ENCODE measurements at regions not wholly inside any gene's neighbourhood (a gene's known extent, or its start where the extent isn't known, plus 50 kb on each side); places are given as distances from the start of the nearest gene placed in this dataset.

GRCh38 chr14:56891226-56891625 is 80.9 kb upstream of the OTX2 start:
- ATAC-seq (ENCODE audit: insufficient read depth, low read depth) (no peak), DNase-seq (no peak)
- Histone ChIP-seq H3K4me2 (ENCODE audit: insufficient read depth, low read length) (no peak overlapping the region), H3K36me3 (ENCODE audit: insufficient read depth, low read length) (no peaks in the 10 kb centered on the region), H3K9ac (ENCODE audit: low read depth, low read length) (no peak overlapping the region), H4K20me1 (ENCODE audit: insufficient read depth, low read length) (no peaks in the 10 kb centered on the region), H3K4me3 (ENCODE audit: low read depth in 1 of 2, low read length in 2 of 2) (no peak overlapping the region), H2AFZ (ENCODE audit: low read depth, low read length) (no peak overlapping the region), H3K9me3 (ENCODE audit: insufficient read depth, low read length, severe bottlenecking) (no peaks in the 10 kb centered on the region), H3K4me1 (ENCODE audit: insufficient read depth, low read length) (no peaks in the 10 kb centered on the region), H3K27ac (ENCODE audit: low read length) (no peak overlapping the region), H3K27me3 (ENCODE audit: insufficient read depth, low read length, poor library complexity) (peaks cover 45% of the 10 kb centered on the region), H3K79me2 (ENCODE audit: insufficient read depth, low read length) (no peaks in the 10 kb centered on the region)
- TF ChIP-seq EZH2 (IDR thresholded peaks at IDR 0.05; ENCODE audit: borderline replicate concordance, low read depth, low read length, severe bottlenecking) (no peak), CTCF (IDR thresholded peaks at IDR 0.05; ENCODE audit: borderline replicate concordance, extremely low read depth, low read length, poor library complexity, severe bottlenecking) (no peak)

GRCh38 chr14:56889705-56890104 is 79.4 kb upstream of the OTX2 start:
- H3K4me3 ChIP-seq (ENCODE audit: low read depth in 1 of 2, low read length in 2 of 2): no peak overlapping the region
- H3K27ac ChIP-seq (ENCODE audit: low read length): no peak overlapping the region
- H4K20me1 ChIP-seq (ENCODE audit: insufficient read depth, low read length): no peaks in the 10 kb centered on the region
- no peaks in the 10 kb centered on the region for H3K4me1 ChIP-seq (ENCODE audit: insufficient read depth, low read length)
- no peaks in the 10 kb centered on the region for H3K9me3 ChIP-seq (ENCODE audit: insufficient read depth, low read length, severe bottlenecking)
- H3K36me3 ChIP-seq (ENCODE audit: insufficient read depth, low read length): no peaks in the 10 kb centered on the region
- ATAC-seq (ENCODE audit: insufficient read depth, low read depth): no peak
- no peak overlapping the region for H3K9ac ChIP-seq (ENCODE audit: low read depth, low read length)
- TF ChIP-seq CTCF (IDR thresholded peaks at IDR 0.05; ENCODE audit: borderline replicate concordance, extremely low read depth, low read length, poor library complexity, severe bottlenecking) (no peak), EZH2 (IDR thresholded peaks at IDR 0.05; ENCODE audit: borderline replicate concordance, low read depth, low read length, severe bottlenecking) (no peak)
- H3K79me2 ChIP-seq (ENCODE audit: insufficient read depth, low read length): no peaks in the 10 kb centered on the region
- DNase-seq: no peak
- no peak overlapping the region for H2AFZ ChIP-seq (ENCODE audit: low read depth, low read length)
- no peak overlapping the region for H3K4me2 ChIP-seq (ENCODE audit: insufficient read depth, low read length)
- H3K27me3 ChIP-seq (ENCODE audit: insufficient read depth, low read length, poor library complexity): peaks cover 48% of the 10 kb centered on the region

- no peaks in the 10 kb centered on the region for H4K20me1 ChIP-seq (ENCODE audit: insufficient read depth, low read length)
- TF ChIP-seq CTCF (IDR thresholded peaks at IDR 0.05; ENCODE audit: borderline replicate concordance, extremely low read depth, low read length, poor library complexity, severe bottlenecking): no peak
- no peak for TF ChIP-seq EZH2 (IDR thresholded peaks at IDR 0.05; ENCODE audit: borderline replicate concordance, low read depth, low read length, severe bottlenecking)
- H3K79me2 ChIP-seq (ENCODE audit: insufficient read depth, low read length): no peaks in the 10 kb centered on the region
- H3K4me1 ChIP-seq (ENCODE audit: insufficient read depth, low read length): no peaks in the 10 kb centered on the region
- H3K4me3 ChIP-seq (ENCODE audit: low read depth in 1 of 2, low read length in 2 of 2): no peak overlapping the region
- H3K9ac ChIP-seq (ENCODE audit: low read depth, low read length): no peak overlapping the region
- H3K27ac ChIP-seq (ENCODE audit: low read length): no peak overlapping the region
- no peak overlapping the region for H3K4me2 ChIP-seq (ENCODE audit: insufficient read depth, low read length)
- H2AFZ ChIP-seq (ENCODE audit: low read depth, low read length): no peak overlapping the region
- no peaks in the 10 kb centered on the region for H3K36me3 ChIP-seq (ENCODE audit: insufficient read depth, low read length)
- ATAC-seq (ENCODE audit: insufficient read depth, low read depth): no peak
- DNase-seq: no peak
- no peaks in the 10 kb centered on the region for H3K9me3 ChIP-seq (ENCODE audit: insufficient read depth, low read length, severe bottlenecking)
- peaks cover 39% of the 10 kb centered on the region for H3K27me3 ChIP-seq (ENCODE audit: insufficient read depth, low read length, poor library complexity)
Measured at GRCh38 chr14:56888274-56888673, 78.0 kb upstream of the OTX2 start.

GRCh38 chr14:56887216-56887615 is 76.9 kb upstream of the OTX2 start:
- H3K79me2 ChIP-seq (ENCODE audit: insufficient read depth, low read length): no peaks in the 10 kb centered on the region
- DNase-seq (no peak), ATAC-seq (ENCODE audit: insufficient read depth, low read depth) (no peak)
- H2AFZ ChIP-seq (ENCODE audit: low read depth, low read length): no peak overlapping the region
- no peak overlapping the region for H3K9ac ChIP-seq (ENCODE audit: low read depth, low read length)
- no peaks in the 10 kb centered on the region for H3K36me3 ChIP-seq (ENCODE audit: insufficient read depth, low read length)
- H3K27me3 ChIP-seq (ENCODE audit: insufficient read depth, low read length, poor library complexity): peaks cover 28% of the 10 kb centered on the region
- no peaks in the 10 kb centered on the region for H3K4me1 ChIP-seq (ENCODE audit: insufficient read depth, low read length)
- no peak overlapping the region for H3K4me3 ChIP-seq (ENCODE audit: low read depth in 1 of 2, low read length in 2 of 2)
- H3K9me3 ChIP-seq (ENCODE audit: insufficient read depth, low read length, severe bottlenecking): no peaks in the 10 kb centered on the region
- no peak overlapping the region for H3K27ac ChIP-seq (ENCODE audit: low read length)
- TF ChIP-seq EZH2 (IDR thresholded peaks at IDR 0.05; ENCODE audit: borderline replicate concordance, low read depth, low read length, severe bottlenecking): no peak
- H3K4me2 ChIP-seq (ENCODE audit: insufficient read depth, low read length): no peak overlapping the region
- H4K20me1 ChIP-seq (ENCODE audit: insufficient read depth, low read length): no peaks in the 10 kb centered on the region

Data from DND-41 (cell line).